NCI-H510A treated with DMSO at 0.1 percent for 48 hours (cell line): ENCODE measurements at regions not wholly inside any gene's neighbourhood (a gene's known extent, or its start where the extent isn't known, plus 50 kb on each side); places are given as distances from the start of the nearest gene placed in this dataset.
"Not testable (repeated sequence)": the region's sequence is repeated elsewhere in the genome, so short reads cannot be mapped to it uniquely, and the experiment has no call there.

Experiments used
- DNase-seq: peaks from one replicate; lab custom pipeline; 2025; lab: John Stamatoyannopoulos, UW

- DNase-seq = no peak
These were observed 835.6 kb downstream of the TBC1D32 start for GRCh38 chr6:120498711-120499110.

GRCh38 chr6:120496661-120497060, 837.6 kb downstream of the TBC1D32 start:
- DNase-seq = no peak

- no peak for DNase-seq
These were observed 840.8 kb downstream of the TBC1D32 start for GRCh38 chr6:120493505-120493904.

- DNase-seq = no peak
These were observed 844.3 kb downstream of the TBC1D32 start for GRCh38 chr6:120489941-120490340.

- no peak for DNase-seq
These were observed 850.1 kb downstream of the TBC1D32 start for GRCh38 chr6:120484146-120484545.

- DNase-seq = no peak
These were observed 855.6 kb downstream of the TBC1D32 start for GRCh38 chr6:120478650-120479049.

GRCh38 chr6:120473804-120474203, 860.5 kb downstream of the TBC1D32 start:
- DNase-seq = no peak

- DNase-seq = no peak
These were observed 865.8 kb downstream of the TBC1D32 start for GRCh38 chr6:120468486-120468885.

- no peak for DNase-seq
These were observed 882.8 kb downstream of the TBC1D32 start for GRCh38 chr6:120451508-120451907.

- DNase-seq = no peak
These were observed 886.7 kb downstream of the TBC1D32 start for GRCh38 chr6:120447605-120448004.

GRCh38 chr6:120432840-120433239, 901.4 kb downstream of the TBC1D32 start:
- DNase-seq = not testable (repeated sequence)

- DNase-seq = no peak
These were observed 902.4 kb downstream of the TBC1D32 start for GRCh38 chr6:120431841-120432240.

GRCh38 chr6:120411394-120411793, 922.9 kb downstream of the TBC1D32 start:
- no peak for DNase-seq

- DNase-seq = no peak
These were observed 923.7 kb downstream of the TBC1D32 start for GRCh38 chr6:120410586-120410985.

GRCh38 chr6:120407696-120408095, 926.6 kb downstream of the TBC1D32 start:
- no peak for DNase-seq

GRCh38 chr6:120405947-120406346, 928.3 kb downstream of the TBC1D32 start:
- DNase-seq = no peak

GRCh38 chr6:120395784-120396183, 938.5 kb downstream of the TBC1D32 start:
- DNase-seq = no peak

GRCh38 chr6:120395330-120395729, 939.0 kb downstream of the TBC1D32 start:
- DNase-seq = no peak

- no peak for DNase-seq
These were observed 941.3 kb downstream of the TBC1D32 start for GRCh38 chr6:120392941-120393340.

GRCh38 chr6:120384671-120385070, 949.6 kb downstream of the TBC1D32 start:
- DNase-seq = no peak

GRCh38 chr6:120383681-120384080, 950.6 kb downstream of the TBC1D32 start:
- DNase-seq = no peak

- DNase-seq = peak; percentile 3
These were observed 955.6 kb downstream of the TBC1D32 start for GRCh38 chr6:120378582-120379220.

- DNase-seq = no peak
These were observed 961.1 kb downstream of the TBC1D32 start for GRCh38 chr6:120373185-120373584.

- no peak for DNase-seq
These were observed 970.9 kb downstream of the TBC1D32 start for GRCh38 chr6:120363429-120363828.
